A673 (cell line): ENCODE measurements at regions not wholly inside any gene's neighbourhood (a gene's known extent, or its start where the extent isn't known, plus 50 kb on each side); places are given as distances from the start of the nearest gene placed in this dataset.
"Not testable (repeated sequence)": the region's sequence is repeated elsewhere in the genome, so short reads cannot be mapped to it uniquely, and the experiment has no call there.

Experiments used
- CTCF ChIP-seq: fragments of 300-800, 200-600 bp; sonication (generic); conservative IDR thresholded peaks from 2 replicates; pipeline ENCODE4 v1.5.1; 2017; ENCODE audit warnings: low read depth, mild to moderate bottlenecking, antibody characterized with exemption, low read length, moderate library complexity, mixed read lengths
- EZH2 ChIP-seq: fragments of 200-600 bp; sonication (generic); IDR thresholded peaks from 2 replicates; pipeline ENCODE4 v1.6.1; 2017; ENCODE audit warnings: borderline replicate concordance, low read depth, mild to moderate bottlenecking, mixed read lengths, antibody characterized with exemption, low read length; ENCODE audit not compliant: poor library complexity, severe bottlenecking

- TF ChIP-seq CTCF, EZH2: not testable (repeated sequence)
These were observed 113.7 kb downstream of the PPIAL4A start for GRCh38 chr1:121003230-121003629.
